ENCODE measurements at regions not wholly inside any gene's neighbourhood (a gene's known extent, or its start where the extent isn't known, plus 50 kb on each side); places are given as distances from the start of the nearest gene placed in this dataset.
"Not testable (repeated sequence)": the region's sequence is repeated elsewhere in the genome, so short reads cannot be mapped to it uniquely, and the experiment has no call there.

DNA sequence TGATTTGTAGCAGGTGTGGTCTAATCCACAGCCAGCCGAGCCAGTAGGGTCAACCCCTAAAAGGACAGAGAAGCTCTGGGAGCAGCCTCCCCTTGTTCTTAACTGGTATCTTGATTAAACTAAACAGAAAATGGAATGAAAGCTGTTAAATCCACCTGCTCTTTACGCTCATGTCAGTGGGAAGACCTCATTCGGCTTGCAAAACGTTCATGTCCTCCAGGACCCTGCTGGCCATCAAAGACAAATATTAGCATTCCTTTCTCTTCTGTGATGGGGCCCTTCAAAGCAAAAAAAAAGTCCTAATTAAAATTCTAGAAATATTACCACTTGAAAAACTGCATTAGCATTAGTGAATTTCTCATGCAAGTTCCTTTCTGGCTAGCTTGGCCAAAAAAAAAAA is 355.0 kb downstream of the ANAPC1 start:
- TF ChIP-seq, protein P1, sequence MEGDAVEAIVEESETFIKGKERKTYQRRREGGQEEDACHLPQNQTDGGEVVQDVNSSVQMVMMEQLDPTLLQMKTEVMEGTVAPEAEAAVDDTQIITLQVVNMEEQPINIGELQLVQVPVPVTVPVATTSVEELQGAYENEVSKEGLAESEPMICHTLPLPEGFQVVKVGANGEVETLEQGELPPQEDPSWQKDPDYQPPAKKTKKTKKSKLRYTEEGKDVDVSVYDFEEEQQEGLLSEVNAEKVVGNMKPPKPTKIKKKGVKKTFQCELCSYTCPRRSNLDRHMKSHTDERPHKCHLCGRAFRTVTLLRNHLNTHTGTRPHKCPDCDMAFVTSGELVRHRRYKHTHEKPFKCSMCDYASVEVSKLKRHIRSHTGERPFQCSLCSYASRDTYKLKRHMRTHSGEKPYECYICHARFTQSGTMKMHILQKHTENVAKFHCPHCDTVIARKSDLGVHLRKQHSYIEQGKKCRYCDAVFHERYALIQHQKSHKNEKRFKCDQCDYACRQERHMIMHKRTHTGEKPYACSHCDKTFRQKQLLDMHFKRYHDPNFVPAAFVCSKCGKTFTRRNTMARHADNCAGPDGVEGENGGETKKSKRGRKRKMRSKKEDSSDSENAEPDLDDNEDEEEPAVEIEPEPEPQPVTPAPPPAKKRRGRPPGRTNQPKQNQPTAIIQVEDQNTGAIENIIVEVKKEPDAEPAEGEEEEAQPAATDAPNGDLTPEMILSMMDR (IDR thresholded peaks at IDR 0.05; ENCODE audit: low read depth, low read length), result not testable (repeated sequence)
- TF ChIP-seq MYC (IDR thresholded peaks at IDR 0.05; ENCODE audit: low read depth, low read length); POLR2A (IDR thresholded peaks at IDR 0.05; ENCODE audit: extremely low read depth, insufficient read length): not testable (repeated sequence)
